Endothelial cell of umbilical vein (primary cell): ENCODE measurements at regions not wholly inside any gene's neighbourhood (a gene's known extent, or its start where the extent isn't known, plus 50 kb on each side); places are given as distances from the start of the nearest gene placed in this dataset.

Experiments
- BruUV-seq: library from RNA; stranded (reverse); fragments of 400-500 nt; replicated peaks from 2 replicates; lab custom pipeline; 2021; lab: Mats Ljungman, UMichigan
- CTCF ChIA-PET: fragments of 300-600, 350-600 bp; sonication (Branson Sonifier 250); formaldehyde crosslinking; loops from one replicate; lab custom pipeline; 2021; ENCODE audit warnings: antibody characterized with exemption, inconsistent platforms; lab: Charles Lee
- POLR2A ChIA-PET: fragments of 300-600, 350-600 bp; sonication (Branson Sonifier 250); formaldehyde crosslinking; loops from one replicate; lab custom pipeline; 2021; ENCODE audit warnings: antibody characterized with exemption, inconsistent platforms; lab: Charles Lee
- DNase-seq: peaks from one replicate; pipeline ENCODE4 v3.0.0-alpha.2; 2011; ENCODE audit warnings: low read depth, low spot score
- FAIRE-seq: peaks from 2 replicates; lab custom pipeline; 2011; peaks lifted over from hg19 to GRCh38; lab: Jason Lieb, UNC
- H2AFZ ChIP-seq: 2 replicates; pipeline ENCODE4 v1.6.0; 2012; ENCODE audit warnings: low read depth, low read length, control low read depth, inconsistent platforms
- H3K27ac ChIP-seq: 2 replicates; pipeline ENCODE4 v1.5.1; 2011; ENCODE audit warnings: low read depth, mild to moderate bottlenecking, control low read depth, low read length, moderate library complexity; ENCODE audit not compliant: insufficient read depth
- H3K27me3 ChIP-seq, 2 experiments: 2 replicates each; pipeline versions ENCODE4 v1.6.0 to v1.6.1; 2011; ENCODE audit warnings: low read length in 2 of 2, mixed read lengths in 1 of 2; ENCODE audit not compliant: control insufficient read depth in 2 of 2, insufficient read depth in 2 of 2
- H3K36me3 ChIP-seq, 2 experiments: 2 replicates in 1 of 2; 3 replicates in 1 of 2; pipeline ENCODE4 v1.5.1; 2011; ENCODE audit warnings: low read length in 2 of 2, mild to moderate bottlenecking in 1 of 2, moderate library complexity in 1 of 2; ENCODE audit not compliant: control insufficient read depth in 2 of 2, insufficient read depth in 2 of 2; ENCODE audit errors: extremely low read depth in 1 of 2
- H3K4me1 ChIP-seq: 3 replicates; pipeline ENCODE4 v1.5.1; 2011; ENCODE audit warnings: mild to moderate bottlenecking, low read length; ENCODE audit not compliant: control insufficient read depth, insufficient read depth; ENCODE audit errors: extremely low read depth
- H3K4me2 ChIP-seq: 2 replicates; pipeline ENCODE4 v1.6.1; 2011; ENCODE audit warnings: low read length, control low read depth, mixed read lengths; ENCODE audit not compliant: insufficient read depth
- H3K4me3 ChIP-seq, 3 experiments: fragments of 200-600 bp in 1 of 3; sonication (generic), shearing (Covaris generic) in 1 of 3; replicated peaks in 1 of 3; 2 replicates each; pipeline ENCODE4 v1.5.1; 2011 to 2016; ENCODE audit warnings: control low read depth in 3 of 3, low read length in 3 of 3, mild to moderate bottlenecking in 2 of 3, inconsistent platforms in 1 of 3, low read depth in 1 of 3, moderate library complexity in 1 of 3; ENCODE audit not compliant: insufficient read depth in 1 of 3
- H3K79me2 ChIP-seq: 2 replicates; pipeline ENCODE4 v1.6.0; 2012; ENCODE audit warnings: low read length, inconsistent platforms; ENCODE audit not compliant: control insufficient read depth, insufficient read depth
- H3K9ac ChIP-seq: replicated peaks from 2 replicates; pipeline ENCODE3; 2011; ENCODE audit warnings: low read length, control low read depth; ENCODE audit not compliant: insufficient read depth; ENCODE audit errors: extremely low read depth
- H3K9me1 ChIP-seq: replicated peaks from 3 replicates; pipeline ENCODE4 v1.6.0; 2011; ENCODE audit warnings: mild to moderate bottlenecking, low read length; ENCODE audit not compliant: control insufficient read depth, insufficient read depth; ENCODE audit errors: extremely low read depth
- H3K9me3 ChIP-seq: replicated peaks from 2 replicates; pipeline ENCODE4 v1.5.1; 2012; ENCODE audit warnings: low read length, inconsistent platforms; ENCODE audit not compliant: control insufficient read depth, insufficient read depth
- H4K20me1 ChIP-seq: replicated peaks from 2 replicates; pipeline ENCODE3; 2011; ENCODE audit warnings: mild to moderate bottlenecking, low read length; ENCODE audit not compliant: control insufficient read depth, insufficient read depth; ENCODE audit errors: extremely low read depth
- CTCF ChIP-seq, 2 donors: IDR thresholded peaks; 1 replicate in 1 of 2; 2 replicates in 1 of 2; pipeline ENCODE4 v1.5.1; 2011; ENCODE audit warnings: low read length in 2 of 2, mild to moderate bottlenecking in 2 of 2, moderate library complexity in 2 of 2, control low read depth in 1 of 2, inconsistent platforms in 1 of 2, low read depth in 1 of 2; ENCODE audit not compliant: insufficient read depth in 1 of 2; ENCODE audit errors: extremely low read depth in 1 of 2
- EZH2 ChIP-seq: IDR thresholded peaks from 2 replicates; pipeline ENCODE4 v1.6.1; 2012; ENCODE audit warnings: borderline replicate concordance, low read depth, mild to moderate bottlenecking, moderate library complexity, low read length, inconsistent platforms; ENCODE audit not compliant: severe bottlenecking
- FOS ChIP-seq: IDR thresholded peaks from 2 replicates; pipeline ENCODE4 v1.6.1; 2011; ENCODE audit warnings: mild to moderate bottlenecking, low read length, moderate library complexity, borderline replicate concordance; ENCODE audit not compliant: insufficient read depth
- GATA2 ChIP-seq: IDR thresholded peaks from 2 replicates; pipeline ENCODE4 v1.7.0; 2011; ENCODE audit warnings: low read depth, mild to moderate bottlenecking, moderate library complexity, mixed read lengths, low read length; ENCODE audit not compliant: insufficient read length, insufficient read depth
- JUN ChIP-seq: IDR thresholded peaks from 2 replicates; pipeline ENCODE4 v1.6.1; 2011; ENCODE audit warnings: borderline replicate concordance, low read depth; ENCODE audit not compliant: insufficient read length, insufficient read depth
- MYC ChIP-seq: IDR thresholded peaks from one replicate; pipeline ENCODE4 v1.6.1; 2011; ENCODE audit warnings: mild to moderate bottlenecking, low read depth, low read length
- POLR2A ChIP-seq: IDR thresholded peaks from 2 replicates; pipeline ENCODE4 v1.6.1; 2012; ENCODE audit warnings: low read depth, mild to moderate bottlenecking, control low read depth, low read length
- POLR2AphosphoS5 ChIP-seq: IDR thresholded peaks from 2 replicates; pipeline ENCODE4 v1.6.1; 2012; ENCODE audit warnings: low read depth, mild to moderate bottlenecking, control low read depth, low read length, moderate library complexity; ENCODE audit not compliant: insufficient read depth
- dilution Hi-C: fragments of 300-500 bp; cut with MboI; formaldehyde crosslinking; loops from one replicate; pipeline ENCODE4 v1.15.0; 2019; ENCODE audit warnings: low sequenced_read_pairs; ENCODE audit not compliant: extremely low pct_ligation_motif_present
- intact Hi-C: fragments of 100-400 bp; cut with micrococcal nuclease; formaldehyde crosslinking; loops from one replicate; pipeline ENCODE4 v1.10.0; 2022
- TF ChIP-seq, protein P1 (sequence below): IDR thresholded peaks from 2 replicates; pipeline ENCODE4 v1.6.1; 2011; ENCODE audit not compliant: insufficient read depth, insufficient read length

GRCh38 chr2:172230332-172230888 is 127.7 kb upstream of the DLX2 start:
- Histone ChIP-seq H4K20me1 (no peaks in the 10 kb centered on the region), H3K9me1 (no peaks in the 10 kb centered on the region), H3K4me3 (no peak overlapping the region), H3K9ac (no peak overlapping the region), H3K4me2 (no peak overlapping the region), H3K9me3 (no peaks in the 10 kb centered on the region), H3K79me2 (no peaks in the 10 kb centered on the region), H3K4me1 (peaks cover 26% of the 10 kb centered on the region), H3K27ac (no peak overlapping the region), H2AFZ (no peak overlapping the region), H3K36me3 (no peaks in the 10 kb centered on the region), H3K27me3 (no peaks in the 10 kb centered on the region)
- ChIA-PET POLR2A (no interaction called here), CTCF (interaction anchor here (1.0 to 1.3 kb wide), 2 partner anchors 21 to 58 kb away, joined by 3 read pairs; no protein-coding TSS in a partner anchor)
- FAIRE-seq (no peak), DNase-seq (no peak)
- BruUV-seq: no TSS peak
- intact Hi-C loops (loop anchor here (5.0 kb wide), 1 partner anchor 77 kb away; no protein-coding TSS in a partner anchor), dilution Hi-C loops (no loop called here)
- TF ChIP-seq EZH2 (no peak), CTCF (IDR thresholded peaks at IDR 0.05; ENCODE audit: extremely low read depth in 1 of 2, insufficient read depth in 1 of 2, low read depth in 1 of 2, low read length in 2 of 2) (no peak), POLR2AphosphoS5 (no peak), FOS (no peak), GATA2 (no peak), JUN (no peak), MYC (no peak), POLR2A (no peak)
- TF ChIP-seq, protein P1, sequence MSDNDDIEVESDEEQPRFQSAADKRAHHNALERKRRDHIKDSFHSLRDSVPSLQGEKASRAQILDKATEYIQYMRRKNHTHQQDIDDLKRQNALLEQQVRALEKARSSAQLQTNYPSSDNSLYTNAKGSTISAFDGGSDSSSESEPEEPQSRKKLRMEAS: no peak
